ENCODE measurements at regions not wholly inside any gene's neighbourhood (a gene's known extent, or its start where the extent isn't known, plus 50 kb on each side); places are given as distances from the start of the nearest gene placed in this dataset.

- Histone ChIP-seq H3K27me3 (ENCODE audit: low read length) (no peaks in the 10 kb centered on the region), H3K36me3 (ENCODE audit: low read length) (no peaks in the 10 kb centered on the region), H3K27ac (ENCODE audit: low read depth, low read length) (no peak overlapping the region), H3K9me2 (replicated peaks; ENCODE audit: insufficient read depth, low read length) (no peaks in the 10 kb centered on the region), H3K4me3 (ENCODE audit: insufficient read depth, low read length, poor library complexity, severe bottlenecking) (no peak overlapping the region), H2AFZ (ENCODE audit: low read depth, low read length, severe bottlenecking) (no peak overlapping the region), H3F3A (ENCODE audit: insufficient read depth) (no peaks in the 10 kb centered on the region), H3K9ac (ENCODE audit: low read length) (no peak overlapping the region), H3K9me3 (ENCODE audit: insufficient read depth, low read length) (no peaks in the 10 kb centered on the region), H3K79me2 (ENCODE audit: insufficient read depth, low read length) (no peaks in the 10 kb centered on the region), H4K20me1 (ENCODE audit: low read depth, low read length) (no peaks in the 10 kb centered on the region), H3K4me2 (ENCODE audit: low read depth, low read length, poor library complexity, severe bottlenecking) (no peak overlapping the region)
- TF ChIP-seq CTCF (IDR thresholded peaks at IDR 0.05; ENCODE audit: insufficient read depth, low read length, poor library complexity, severe bottlenecking): no peak
- TF ChIP-seq EZH2phosphoT487 (conservative IDR thresholded peaks at IDR 0.05; ENCODE audit: low read length): no peak
These were observed 593.4 kb upstream of the CDH4 start for GRCh38 chr20:60658681-60659080.

GRCh38 chr20:60659240-60659639 is 592.8 kb upstream of the CDH4 start:
- Histone ChIP-seq H3K79me2 (ENCODE audit: insufficient read depth, low read length) (no peaks in the 10 kb centered on the region), H3K36me3 (ENCODE audit: low read length) (no peaks in the 10 kb centered on the region), H3K9me2 (replicated peaks; ENCODE audit: insufficient read depth, low read length) (no peaks in the 10 kb centered on the region), H4K20me1 (ENCODE audit: low read depth, low read length) (no peaks in the 10 kb centered on the region), H3K9me3 (ENCODE audit: insufficient read depth, low read length) (no peaks in the 10 kb centered on the region), H2AFZ (ENCODE audit: low read depth, low read length, severe bottlenecking) (no peak overlapping the region), H3K27ac (ENCODE audit: low read depth, low read length) (no peak overlapping the region), H3K27me3 (ENCODE audit: low read length) (no peaks in the 10 kb centered on the region), H3K9ac (ENCODE audit: low read length) (no peak overlapping the region), H3K4me3 (ENCODE audit: insufficient read depth, low read length, poor library complexity, severe bottlenecking) (no peak overlapping the region), H3F3A (ENCODE audit: insufficient read depth) (no peaks in the 10 kb centered on the region), H3K4me2 (ENCODE audit: low read depth, low read length, poor library complexity, severe bottlenecking) (no peak overlapping the region)
- no peak for TF ChIP-seq CTCF (IDR thresholded peaks at IDR 0.05; ENCODE audit: insufficient read depth, low read length, poor library complexity, severe bottlenecking)
- TF ChIP-seq EZH2phosphoT487 (conservative IDR thresholded peaks at IDR 0.05; ENCODE audit: low read length): no peak

GRCh38 chr20:60662307-60662706 is 589.8 kb upstream of the CDH4 start:
- TF ChIP-seq EZH2phosphoT487 (conservative IDR thresholded peaks at IDR 0.05; ENCODE audit: low read length) (no peak), CTCF (IDR thresholded peaks at IDR 0.05; ENCODE audit: insufficient read depth, low read length, poor library complexity, severe bottlenecking) (no peak)
- Histone ChIP-seq H3K27me3 (ENCODE audit: low read length) (no peaks in the 10 kb centered on the region), H3K4me3 (ENCODE audit: insufficient read depth, low read length, poor library complexity, severe bottlenecking) (no peak overlapping the region)

More at GRCh38 chr20:60662307-60662706, 589.8 kb upstream of the CDH4 start:
- Histone ChIP-seq H3K9ac (ENCODE audit: low read length) (no peak overlapping the region), H3K9me3 (ENCODE audit: insufficient read depth, low read length) (no peaks in the 10 kb centered on the region), H3K9me2 (replicated peaks; ENCODE audit: insufficient read depth, low read length) (no peaks in the 10 kb centered on the region), H4K20me1 (ENCODE audit: low read depth, low read length) (no peaks in the 10 kb centered on the region), H3K36me3 (ENCODE audit: low read length) (no peaks in the 10 kb centered on the region), H3K27ac (ENCODE audit: low read depth, low read length) (no peak overlapping the region), H3K4me2 (ENCODE audit: low read depth, low read length, poor library complexity, severe bottlenecking) (no peak overlapping the region), H3F3A (ENCODE audit: insufficient read depth) (no peaks in the 10 kb centered on the region), H3K79me2 (ENCODE audit: insufficient read depth, low read length) (no peaks in the 10 kb centered on the region), H2AFZ (ENCODE audit: low read depth, low read length, severe bottlenecking) (no peak overlapping the region)
